ENCODE measurements at regions not wholly inside any gene's neighbourhood (a gene's known extent, or its start where the extent isn't known, plus 50 kb on each side); places are given as distances from the start of the nearest gene placed in this dataset.

DNA sequence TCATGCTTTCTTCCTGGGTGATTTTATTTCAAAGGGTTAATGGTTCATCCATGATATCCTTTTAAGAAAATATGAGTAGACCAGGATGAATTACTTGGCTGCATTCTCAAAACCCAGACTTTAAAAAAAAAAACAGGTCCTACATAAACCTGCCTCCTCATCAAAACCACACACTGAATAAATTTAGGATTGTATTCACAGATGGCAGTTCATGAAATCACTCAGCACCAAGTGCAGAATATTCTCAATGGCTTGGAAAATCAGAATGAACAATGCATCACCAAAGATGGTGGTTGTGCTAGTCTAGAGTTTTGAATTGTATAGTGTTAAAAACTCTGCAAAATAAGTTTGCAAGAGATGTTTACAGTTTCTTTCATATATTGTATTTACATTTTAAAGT, 145.4 kb upstream of the GRAMD2B start:
- ChIA-PET SMC1A (ENCODE audit: uncharacterized antibody, unreplicated experiment) (no interaction called here), RAD21 (ENCODE audit: unreplicated experiment) (no interaction called here), POLR2A (no interaction called here), CTCF (no interaction called here)
- Histone ChIP-seq H4K20me1 (ENCODE audit: control insufficient read depth, insufficient read depth) (no peaks in the 10 kb centered on the region), H3K4me3 (no peak overlapping the region), H3K4me1 (ENCODE audit: control insufficient read depth, insufficient read depth, low read length) (no peaks in the 10 kb centered on the region), H2AFZ (ENCODE audit: control insufficient read depth, low read depth, low read length) (no peak overlapping the region), H3K79me2 (ENCODE audit: control insufficient read depth, insufficient read depth, low read length) (no peaks in the 10 kb centered on the region), H3K4me2 (ENCODE audit: control insufficient read depth, insufficient read depth) (no peak overlapping the region), H3K36me3 (ENCODE audit: control insufficient read depth in 2 of 2, insufficient read depth in 2 of 2, low read length in 1 of 2) (no peaks in the 10 kb centered on the region), H3K9me3 (replicated peaks; ENCODE audit: control insufficient read depth, insufficient read depth, low read length) (no peaks in the 10 kb centered on the region), H3K27me3 (replicated peaks in 1 of 2; ENCODE audit: control insufficient read depth in 2 of 2, insufficient read depth in 2 of 2, low read length in 1 of 2) (no peaks in the 10 kb centered on the region), H3K27ac (ENCODE audit: control insufficient read depth, insufficient read depth) (no peak overlapping the region), H3K9ac (ENCODE audit: control insufficient read depth, insufficient read depth, low read length) (no peak overlapping the region)
- in situ Hi-C loops (cut with MboI), result no loop called here
- TF ChIP-seq SKIL (IDR thresholded peaks at IDR 0.05; ENCODE audit: low read depth, poor library complexity, severe bottlenecking), result no peak
- TF ChIP-seq IRF3 (IDR thresholded peaks at IDR 0.05), result no peak
- no TSS peak for BruUV-seq (replicated peaks)
- intact Hi-C loops (cut with micrococcal nuclease; ENCODE audit: unreplicated experiment), result no loop called here
- no peak for ATAC-seq
- DNase-seq (ENCODE audit: low read depth, low spot score), result no peak
- no peak for FAIRE-seq

DNA sequence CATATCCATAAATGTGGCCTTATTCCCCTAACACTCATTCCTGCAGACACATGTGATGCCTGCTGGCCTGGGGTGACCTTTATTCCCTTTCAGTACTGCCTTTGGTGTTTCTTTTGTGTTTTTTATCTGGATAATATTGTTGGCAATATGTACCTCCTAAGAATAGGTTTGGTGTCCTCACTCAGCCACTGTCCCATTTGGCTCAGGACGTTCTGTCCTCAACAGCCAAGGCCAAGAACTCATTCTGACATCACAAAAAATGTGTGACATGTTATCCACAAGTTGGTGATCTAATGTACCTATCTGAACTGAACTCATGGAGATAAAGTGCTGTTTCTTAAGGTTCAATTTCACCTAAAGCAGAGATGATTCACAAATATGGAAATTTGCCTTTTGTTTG, 142.9 kb upstream of the GRAMD2B start:
- DNase-seq (ENCODE audit: low read depth, low spot score), result no peak
- SMC1A ChIA-PET (ENCODE audit: uncharacterized antibody, unreplicated experiment), result no interaction called here
- TF ChIP-seq RELB (IDR thresholded peaks at IDR 0.05; ENCODE audit: low read depth) (no peak), LARP7 (IDR thresholded peaks at IDR 0.05) (no peak), RB1 (IDR thresholded peaks at IDR 0.05; ENCODE audit: borderline replicate concordance) (no peak), SP1 (IDR thresholded peaks at IDR 0.05; ENCODE audit: low read depth, low read length) (no peak), DPF2 (IDR thresholded peaks at IDR 0.05) (no peak), SMC3 (IDR thresholded peaks at IDR 0.05; ENCODE audit: borderline replicate concordance, low read length) (no peak), ZNF622 (IDR thresholded peaks at IDR 0.05) (no peak), EZH2 (IDR thresholded peaks at IDR 0.05; ENCODE audit: borderline replicate concordance, control insufficient read depth, low read depth, low read length) (no peak), BACH1 (IDR thresholded peaks at IDR 0.05; ENCODE audit: borderline replicate concordance) (no peak), BCL3 (IDR thresholded peaks at IDR 0.05; ENCODE audit: borderline replicate concordance, insufficient read depth, low read depth, low read length, poor library complexity, severe bottlenecking) (no peak)
- H3K4me3 ChIP-seq, result no peak overlapping the region
- no peaks in the 10 kb centered on the region for H3K4me1 ChIP-seq (ENCODE audit: control insufficient read depth, insufficient read depth, low read length)
- no peaks in the 10 kb centered on the region for H3K36me3 ChIP-seq (ENCODE audit: control insufficient read depth in 2 of 2, insufficient read depth in 2 of 2, low read length in 1 of 2)
- RAD21 ChIA-PET (ENCODE audit: unreplicated experiment), result no interaction called here
- no peaks in the 10 kb centered on the region for H4K20me1 ChIP-seq (ENCODE audit: control insufficient read depth, insufficient read depth)
- H3K9ac ChIP-seq (ENCODE audit: control insufficient read depth, insufficient read depth, low read length), result no peak overlapping the region
- no TSS peak for BruUV-seq (replicated peaks)
- H3K9me3 ChIP-seq (replicated peaks; ENCODE audit: control insufficient read depth, insufficient read depth, low read length), result no peaks in the 10 kb centered on the region
- in situ Hi-C loops (cut with MboI), result no loop called here
- CTCF ChIA-PET, result no interaction called here
- H3K27ac ChIP-seq (ENCODE audit: control insufficient read depth, insufficient read depth), result no peak overlapping the region
- 0% methylated on average over 1 of the region's 1 CpG for WGBS (ENCODE audit: insufficient coverage, insufficient replicate concordance, low lambda C conversion rate, missing lambda C conversion rate)
- H2AFZ ChIP-seq (ENCODE audit: control insufficient read depth, low read depth, low read length), result no peak overlapping the region
- POLR2A ChIA-PET, result no interaction called here
- no peaks in the 10 kb centered on the region for H3K79me2 ChIP-seq (ENCODE audit: control insufficient read depth, insufficient read depth, low read length)
- no peak for ATAC-seq
- no peaks in the 10 kb centered on the region for H3K27me3 ChIP-seq (replicated peaks in 1 of 2; ENCODE audit: control insufficient read depth in 2 of 2, insufficient read depth in 2 of 2, low read length in 1 of 2)
- no peak for FAIRE-seq
- intact Hi-C loops (cut with micrococcal nuclease; ENCODE audit: unreplicated experiment), result no loop called here
- no peak overlapping the region for H3K4me2 ChIP-seq (ENCODE audit: control insufficient read depth, insufficient read depth)

Measured in GM12878 (cell line).